Endothelial cell of umbilical vein (primary cell): ENCODE measurements at regions not wholly inside any gene's neighbourhood (a gene's known extent, or its start where the extent isn't known, plus 50 kb on each side); places are given as distances from the start of the nearest gene placed in this dataset.

Experiments used
- BruUV-seq: library from RNA; stranded (reverse); fragments of 400-500 nt; replicated peaks from 2 replicates; lab custom pipeline; 2021; lab: Mats Ljungman, UMichigan
- CTCF ChIA-PET: fragments of 300-600, 350-600 bp; sonication (Branson Sonifier 250); formaldehyde crosslinking; loops from one replicate; lab custom pipeline; 2021; ENCODE audit warnings: antibody characterized with exemption, inconsistent platforms; lab: Charles Lee
- POLR2A ChIA-PET: fragments of 300-600, 350-600 bp; sonication (Branson Sonifier 250); formaldehyde crosslinking; loops from one replicate; lab custom pipeline; 2021; ENCODE audit warnings: antibody characterized with exemption, inconsistent platforms; lab: Charles Lee
- DNase-seq: peaks from one replicate; pipeline ENCODE4 v3.0.0-alpha.2; 2011; ENCODE audit warnings: low read depth, low spot score
- FAIRE-seq: peaks from 2 replicates; lab custom pipeline; 2011; peaks lifted over from hg19 to GRCh38; lab: Jason Lieb, UNC
- H2AFZ ChIP-seq: 2 replicates; pipeline ENCODE4 v1.6.0; 2012; ENCODE audit warnings: low read depth, low read length, control low read depth, inconsistent platforms
- H3K27ac ChIP-seq: 2 replicates; pipeline ENCODE4 v1.5.1; 2011; ENCODE audit warnings: low read depth, mild to moderate bottlenecking, control low read depth, low read length, moderate library complexity; ENCODE audit not compliant: insufficient read depth
- H3K27me3 ChIP-seq, 2 experiments: 2 replicates each; pipeline versions ENCODE4 v1.6.0 to v1.6.1; 2011; ENCODE audit warnings: low read length in 2 of 2, mixed read lengths in 1 of 2; ENCODE audit not compliant: control insufficient read depth in 2 of 2, insufficient read depth in 2 of 2
- H3K36me3 ChIP-seq, 2 experiments: 2 replicates in 1 of 2; 3 replicates in 1 of 2; pipeline ENCODE4 v1.5.1; 2011; ENCODE audit warnings: low read length in 2 of 2, mild to moderate bottlenecking in 1 of 2, moderate library complexity in 1 of 2; ENCODE audit not compliant: control insufficient read depth in 2 of 2, insufficient read depth in 2 of 2; ENCODE audit errors: extremely low read depth in 1 of 2
- H3K4me1 ChIP-seq: 3 replicates; pipeline ENCODE4 v1.5.1; 2011; ENCODE audit warnings: mild to moderate bottlenecking, low read length; ENCODE audit not compliant: control insufficient read depth, insufficient read depth; ENCODE audit errors: extremely low read depth
- H3K4me2 ChIP-seq: 2 replicates; pipeline ENCODE4 v1.6.1; 2011; ENCODE audit warnings: low read length, control low read depth, mixed read lengths; ENCODE audit not compliant: insufficient read depth
- H3K4me3 ChIP-seq, 3 experiments: fragments of 200-600 bp in 1 of 3; sonication (generic), shearing (Covaris generic) in 1 of 3; replicated peaks in 1 of 3; 2 replicates each; pipeline ENCODE4 v1.5.1; 2011 to 2016; ENCODE audit warnings: control low read depth in 3 of 3, low read length in 3 of 3, mild to moderate bottlenecking in 2 of 3, inconsistent platforms in 1 of 3, low read depth in 1 of 3, moderate library complexity in 1 of 3; ENCODE audit not compliant: insufficient read depth in 1 of 3
- H3K79me2 ChIP-seq: 2 replicates; pipeline ENCODE4 v1.6.0; 2012; ENCODE audit warnings: low read length, inconsistent platforms; ENCODE audit not compliant: control insufficient read depth, insufficient read depth
- H3K9ac ChIP-seq: replicated peaks from 2 replicates; pipeline ENCODE3; 2011; ENCODE audit warnings: low read length, control low read depth; ENCODE audit not compliant: insufficient read depth; ENCODE audit errors: extremely low read depth
- H3K9me1 ChIP-seq: replicated peaks from 3 replicates; pipeline ENCODE4 v1.6.0; 2011; ENCODE audit warnings: mild to moderate bottlenecking, low read length; ENCODE audit not compliant: control insufficient read depth, insufficient read depth; ENCODE audit errors: extremely low read depth
- H3K9me3 ChIP-seq: replicated peaks from 2 replicates; pipeline ENCODE4 v1.5.1; 2012; ENCODE audit warnings: low read length, inconsistent platforms; ENCODE audit not compliant: control insufficient read depth, insufficient read depth
- H4K20me1 ChIP-seq: replicated peaks from 2 replicates; pipeline ENCODE3; 2011; ENCODE audit warnings: mild to moderate bottlenecking, low read length; ENCODE audit not compliant: control insufficient read depth, insufficient read depth; ENCODE audit errors: extremely low read depth
- CTCF ChIP-seq, 2 donors: IDR thresholded peaks; 1 replicate in 1 of 2; 2 replicates in 1 of 2; pipeline ENCODE4 v1.5.1; 2011; ENCODE audit warnings: low read length in 2 of 2, mild to moderate bottlenecking in 2 of 2, moderate library complexity in 2 of 2, control low read depth in 1 of 2, inconsistent platforms in 1 of 2, low read depth in 1 of 2; ENCODE audit not compliant: insufficient read depth in 1 of 2; ENCODE audit errors: extremely low read depth in 1 of 2
- EZH2 ChIP-seq: IDR thresholded peaks from 2 replicates; pipeline ENCODE4 v1.6.1; 2012; ENCODE audit warnings: borderline replicate concordance, low read depth, mild to moderate bottlenecking, moderate library complexity, low read length, inconsistent platforms; ENCODE audit not compliant: severe bottlenecking
- FOS ChIP-seq: IDR thresholded peaks from 2 replicates; pipeline ENCODE4 v1.6.1; 2011; ENCODE audit warnings: mild to moderate bottlenecking, low read length, moderate library complexity, borderline replicate concordance; ENCODE audit not compliant: insufficient read depth
- GATA2 ChIP-seq: IDR thresholded peaks from 2 replicates; pipeline ENCODE4 v1.7.0; 2011; ENCODE audit warnings: low read depth, mild to moderate bottlenecking, moderate library complexity, mixed read lengths, low read length; ENCODE audit not compliant: insufficient read length, insufficient read depth
- JUN ChIP-seq: IDR thresholded peaks from 2 replicates; pipeline ENCODE4 v1.6.1; 2011; ENCODE audit warnings: borderline replicate concordance, low read depth; ENCODE audit not compliant: insufficient read length, insufficient read depth
- MAX ChIP-seq: IDR thresholded peaks from 2 replicates; pipeline ENCODE4 v1.6.1; 2011; ENCODE audit not compliant: insufficient read depth, insufficient read length
- MYC ChIP-seq: IDR thresholded peaks from one replicate; pipeline ENCODE4 v1.6.1; 2011; ENCODE audit warnings: mild to moderate bottlenecking, low read depth, low read length
- POLR2A ChIP-seq: IDR thresholded peaks from 2 replicates; pipeline ENCODE4 v1.6.1; 2012; ENCODE audit warnings: low read depth, mild to moderate bottlenecking, control low read depth, low read length
- POLR2AphosphoS5 ChIP-seq: IDR thresholded peaks from 2 replicates; pipeline ENCODE4 v1.6.1; 2012; ENCODE audit warnings: low read depth, mild to moderate bottlenecking, control low read depth, low read length, moderate library complexity; ENCODE audit not compliant: insufficient read depth
- dilution Hi-C: fragments of 300-500 bp; cut with MboI; formaldehyde crosslinking; loops from one replicate; pipeline ENCODE4 v1.15.0; 2019; ENCODE audit warnings: low sequenced_read_pairs; ENCODE audit not compliant: extremely low pct_ligation_motif_present
- intact Hi-C: fragments of 100-400 bp; cut with micrococcal nuclease; formaldehyde crosslinking; loops from one replicate; pipeline ENCODE4 v1.10.0; 2022

- intact Hi-C loops: no loop called here
- Histone ChIP-seq H3K4me3 (no peak overlapping the region), H2AFZ (no peak overlapping the region), H4K20me1 (no peaks in the 10 kb centered on the region), H3K9me1 (no peaks in the 10 kb centered on the region), H3K27me3 (no peaks in the 10 kb centered on the region), H3K4me1 (no peaks in the 10 kb centered on the region), H3K27ac (no peak overlapping the region), H3K36me3 (no peaks in the 10 kb centered on the region), H3K4me2 (no peak overlapping the region), H3K9ac (no peak overlapping the region), H3K9me3 (no peaks in the 10 kb centered on the region), H3K79me2 (no peaks in the 10 kb centered on the region)
- no TSS peak for BruUV-seq
- FAIRE-seq (no peak), DNase-seq (no peak)
- dilution Hi-C loops: no loop called here
- TF ChIP-seq JUN: no peak
- TF ChIP-seq MAX: no peak
- no peak for TF ChIP-seq CTCF (IDR thresholded peaks at IDR 0.05; ENCODE audit: extremely low read depth in 1 of 2, insufficient read depth in 1 of 2, low read depth in 1 of 2, low read length in 2 of 2)
- POLR2A ChIA-PET: no interaction called here
- CTCF ChIA-PET: no interaction called here
These were observed 741.4 kb downstream of the TAF11L14 start for GRCh38 chr5:18375641-18376040.

GRCh38 chr5:18378066-18378465 lies 743.8 kb downstream of the TAF11L14 start:
- H3K27me3 ChIP-seq: no peaks in the 10 kb centered on the region
- no TSS peak for BruUV-seq
- FAIRE-seq (no peak), DNase-seq (no peak)
- H3K36me3 ChIP-seq: no peaks in the 10 kb centered on the region
- no peak overlapping the region for H2AFZ ChIP-seq
- no peak overlapping the region for H3K4me2 ChIP-seq
- no peak overlapping the region for H3K4me3 ChIP-seq
- no peaks in the 10 kb centered on the region for H4K20me1 ChIP-seq
- intact Hi-C loops (no loop called here), dilution Hi-C loops (no loop called here)
- no peak overlapping the region for H3K9ac ChIP-seq
- ChIA-PET POLR2A (no interaction called here), CTCF (no interaction called here)
- no peak for TF ChIP-seq FOS
- TF ChIP-seq GATA2: no peak
- TF ChIP-seq MYC: no peak
- TF ChIP-seq EZH2: no peak
- no peak for TF ChIP-seq POLR2AphosphoS5
- TF ChIP-seq POLR2A: no peak
- no peak for TF ChIP-seq CTCF (IDR thresholded peaks at IDR 0.05; ENCODE audit: extremely low read depth in 1 of 2, insufficient read depth in 1 of 2, low read depth in 1 of 2, low read length in 2 of 2)
- TF ChIP-seq MAX: no peak
- no peak for TF ChIP-seq JUN
- no peaks in the 10 kb centered on the region for H3K79me2 ChIP-seq
- H3K9me1 ChIP-seq: no peaks in the 10 kb centered on the region
- H3K27ac ChIP-seq: no peak overlapping the region
- H3K9me3 ChIP-seq: no peaks in the 10 kb centered on the region
- H3K4me1 ChIP-seq: no peaks in the 10 kb centered on the region
